Transverse colon (tissue), 4 donors: ENCODE measurements at regions not wholly inside any gene's neighbourhood (a gene's known extent, or its start where the extent isn't known, plus 50 kb on each side); places are given as distances from the start of the nearest gene placed in this dataset.
A peak's percentile ranks its signal among the peaks of the same experiment; 100 is the strongest.

Experiments used
- DNase-seq: peaks from one replicate; pipeline ENCODE4 v3.0.0-alpha.2; 2019
- H3K27ac ChIP-seq, 4 donors: fragments of 200-600 bp; sonication (generic); 2 replicates each; pipeline ENCODE4 v1.5.1; 2016 to 2018; ENCODE audit warnings: inconsistent platforms in 4 of 4
- H3K27me3 ChIP-seq: fragments of 200-600 bp; sonication (generic); 2 replicates; pipeline ENCODE4 v1.5.1; 2017; ENCODE audit warnings: inconsistent platforms
- H3K36me3 ChIP-seq, 4 donors: fragments of 200-600 bp; sonication (generic); 2 replicates each; pipeline ENCODE4 v1.5.1; 2017 to 2019; ENCODE audit warnings: inconsistent platforms in 4 of 4
- H3K4me1 ChIP-seq, 4 donors: fragments of 200-600 bp; sonication (generic); 2 replicates each; pipeline ENCODE4 v1.5.1; 2017 to 2020; ENCODE audit warnings: inconsistent platforms in 4 of 4
- H3K4me3 ChIP-seq, 4 donors: fragments of 200-600 bp; sonication (generic); 1 replicate in 1 of 4; 2 replicates in 3 of 4; pipeline versions ENCODE4 v1.5.1 to v1.6.1; 2017 to 2019; ENCODE audit warnings: inconsistent platforms in 4 of 4
- H3K9me3 ChIP-seq, 2 donors: fragments of 200-600 bp; sonication (generic); 2 replicates each; pipeline ENCODE4 v1.5.1; 2017 to 2019; ENCODE audit warnings: inconsistent platforms in 2 of 2
- CTCF ChIP-seq, 5 experiments: fragments of 200-600 bp in 3 of 5; fragments of 450-650 bp in 2 of 5; sonication (generic) in 3 of 5; IDR thresholded peaks; 1 replicate in 2 of 5; 2 replicates in 3 of 5; pipeline ENCODE4 v1.5.1; 2016 to 2017; ENCODE audit warnings: antibody characterized with exemption in 5 of 5, inconsistent platforms in 3 of 5, mild to moderate bottlenecking in 2 of 5, moderate library complexity in 1 of 5
- EP300 ChIP-seq: sonication (generic); formaldehyde crosslinking; IDR thresholded peaks from one replicate; pipeline ENCODE4 v1.6.1; 2017; ENCODE audit warnings: antibody characterized with exemption, low read depth
- POLR2A ChIP-seq: fragments of 450-650 bp; IDR thresholded peaks from one replicate; pipeline ENCODE4 v1.6.1; 2016; ENCODE audit warnings: antibody characterized with exemption, mild to moderate bottlenecking, moderate library complexity
- POLR2AphosphoS5 ChIP-seq, 3 donors: sonication (generic); formaldehyde crosslinking; IDR thresholded peaks; one replicate each; pipeline ENCODE4 v1.6.1; 2016; ENCODE audit warnings: antibody characterized with exemption in 3 of 3
- WGBS, 2 donors: methylation state at CpG; one replicate each; pipeline ENCODE4 v1.1.5; 2018; ENCODE audit warnings: low coverage in 1 of 2; 5-methylcytosine and 5-hydroxymethylcytosine counted together
- in situ Hi-C, 4 donors: fragments of 200-750 bp; cut with MboI; loops; one replicate each; pipeline versions ENCODE4 v1.15.0 to v1.15.1; 2017; ENCODE audit warnings: low sequenced_read_pairs in 3 of 4, low pct_ligation_motif_present in 1 of 4, low pct_unique_long_range_greater_than_20kb in 1 of 4
- intact Hi-C: fragments of 100-400 bp; cut with DNase I; formaldehyde crosslinking; loops from one replicate; pipeline ENCODE4 v1.15.1; 2023; ENCODE audit warnings: low total_unique reads

- peaks cover 0 to 7% (median 2%) of the 10 kb centered on the region in 4 donors for H3K4me1 ChIP-seq
- no peaks in the 10 kb centered on the region for H3K9me3 ChIP-seq
- no peaks in the 10 kb centered on the region for H3K27me3 ChIP-seq
- H3K4me3 ChIP-seq = no peak overlapping the region
- 78% methylated on average over 6 of the region's 6 CpGs; no CpG with 5 or more reads in 1 of the 2 donors for WGBS, 2 donors
- TF ChIP-seq CTCF (IDR thresholded peaks at IDR 0.05) (no peak), POLR2AphosphoS5 (IDR thresholded peaks at IDR 0.05) (no peak), EP300 (no peak), POLR2A (no peak)
- intact Hi-C loops (no loop called here), in situ Hi-C loops (no loop called here)
- no peak for DNase-seq
- H3K27ac ChIP-seq = peak overlapping the region in 1 of 4 donors; percentile 22
- no peaks in the 10 kb centered on the region for H3K36me3 ChIP-seq
These were observed 380.4 kb upstream of the ZMIZ1 start for GRCh38 chr10:78688230-78688900.

GRCh38 chr10:78688901-78689583 lies 379.7 kb upstream of the ZMIZ1 start:
- no peaks in the 10 kb centered on the region for H3K27me3 ChIP-seq
- no peak for DNase-seq
- no peak overlapping the region for H3K4me3 ChIP-seq
- peak overlapping the region in 3 of 4 donors; percentile 35 to 37 (median 36) for H3K27ac ChIP-seq
- H3K9me3 ChIP-seq = no peaks in the 10 kb centered on the region
- intact Hi-C loops = no loop called here
- peaks cover 0 to 7% (median 2%) of the 10 kb centered on the region in 4 donors for H3K4me1 ChIP-seq
- no peaks in the 10 kb centered on the region for H3K36me3 ChIP-seq
- in situ Hi-C loops = no loop called here
- TF ChIP-seq EP300 = no peak
- TF ChIP-seq POLR2A = no peak
- no peak for TF ChIP-seq CTCF (IDR thresholded peaks at IDR 0.05)
- no peak for TF ChIP-seq POLR2AphosphoS5 (IDR thresholded peaks at IDR 0.05)
- 59% methylated on average over 13 of the region's 13 CpGs; no CpG with 5 or more reads in 1 of the 2 donors for WGBS, 2 donors

- H3K9me3 ChIP-seq = no peaks in the 10 kb centered on the region
- in situ Hi-C loops = no loop called here
- WGBS, 2 donors = 78% methylated on average over 2 of the region's 2 CpGs; no CpG with 5 or more reads in 1 of the 2 donors
- no peaks in the 10 kb centered on the region for H3K27me3 ChIP-seq
- intact Hi-C loops = no loop called here
- no peak for TF ChIP-seq POLR2AphosphoS5 (IDR thresholded peaks at IDR 0.05)
- TF ChIP-seq EP300 = no peak
- TF ChIP-seq CTCF (IDR thresholded peaks at IDR 0.05) = no peak
- no peak for TF ChIP-seq POLR2A
- no peak for DNase-seq
- no peak overlapping the region for H3K4me3 ChIP-seq
- H3K27ac ChIP-seq = peak overlapping the region in 2 of 4 donors; percentile 35 to 36
- H3K36me3 ChIP-seq = no peaks in the 10 kb centered on the region
- H3K4me1 ChIP-seq = peaks cover 0 to 7% (median 2%) of the 10 kb centered on the region in 4 donors
These were observed 379.2 kb upstream of the ZMIZ1 start for GRCh38 chr10:78689584-78689935.

GRCh38 chr10:78690354-78691111 lies 378.2 kb upstream of the ZMIZ1 start:
- TF ChIP-seq EP300 = no peak
- no peak for TF ChIP-seq POLR2A
- TF ChIP-seq POLR2AphosphoS5 (IDR thresholded peaks at IDR 0.05) = no peak
- TF ChIP-seq CTCF (IDR thresholded peaks at IDR 0.05) = no peak
- in situ Hi-C loops = no loop called here
- no peak overlapping the region for H3K27ac ChIP-seq
- H3K4me3 ChIP-seq = no peak overlapping the region
- no peaks in the 10 kb centered on the region for H3K36me3 ChIP-seq
- no peaks in the 10 kb centered on the region for H3K9me3 ChIP-seq
- no peak for DNase-seq
- intact Hi-C loops = no loop called here
- peaks cover 0 to 7% (median 2%) of the 10 kb centered on the region in 4 donors for H3K4me1 ChIP-seq
- no peaks in the 10 kb centered on the region for H3K27me3 ChIP-seq
- 80 to 89% methylated on average over 2 to 3 of the region's 3 CpGs for WGBS, 2 donors
